Nephron progenitor cell (in vitro differentiated cells): ENCODE measurements at regions not wholly inside any gene's neighbourhood (a gene's known extent, or its start where the extent isn't known, plus 50 kb on each side); places are given as distances from the start of the nearest gene placed in this dataset.

ENCODE experiments used
- DNase-seq: peaks from one replicate; pipeline ENCODE4 v3.0.0; 2021
- H3K27ac Mint-ChIP-seq: 2 replicates; pipeline ENCODE4 v1.8.0; 2021; ENCODE audit warnings: mild to moderate bottlenecking, moderate library complexity, mixed read lengths
- H3K27me3 Mint-ChIP-seq: 2 replicates; pipeline ENCODE4 v1.8.0; 2021; ENCODE audit warnings: mild to moderate bottlenecking, low read depth, mixed read lengths; ENCODE audit not compliant: poor library complexity
- H3K36me3 Mint-ChIP-seq: 2 replicates; pipeline ENCODE4 v1.8.0; 2021; ENCODE audit warnings: low read depth, mixed read lengths
- H3K4me1 Mint-ChIP-seq: 2 replicates; pipeline ENCODE4 v1.8.0; 2021; ENCODE audit warnings: mixed read lengths
- H3K4me3 Mint-ChIP-seq: 2 replicates; pipeline ENCODE4 v1.8.0; 2021; ENCODE audit warnings: mild to moderate bottlenecking, moderate library complexity, mixed read lengths
- H3K9me3 Mint-ChIP-seq: 2 replicates; pipeline ENCODE4 v1.8.0; 2021; ENCODE audit warnings: mild to moderate bottlenecking, moderate library complexity, mixed read lengths
- CTCF ChIP-seq: fragments of 200-600 bp; sonication (generic); IDR thresholded peaks from 2 replicates; pipeline ENCODE4 v1.5.0; 2021; ENCODE audit warnings: antibody characterized with exemption

GRCh38 chr5:175253597-175253996 lies 190.4 kb downstream of the DRD1 start:
- TF ChIP-seq CTCF: no peak
- Mint-ChIP-seq H3K4me1 (peaks cover 4% of the 10 kb centered on the region), H3K27ac (no peak overlapping the region), H3K4me3 (no peak overlapping the region), H3K27me3 (peaks cover 21% of the 10 kb centered on the region), H3K36me3 (no peaks in the 10 kb centered on the region), H3K9me3 (no peaks in the 10 kb centered on the region)
- no peak for DNase-seq

GRCh38 chr5:175252234-175252805 lies 191.7 kb downstream of the DRD1 start:
- DNase-seq: no peak
- Mint-ChIP-seq H3K9me3 (no peaks in the 10 kb centered on the region), H3K27me3 (peaks cover 30% of the 10 kb centered on the region), H3K36me3 (no peaks in the 10 kb centered on the region), H3K4me3 (no peak overlapping the region), H3K4me1 (peaks cover 3% of the 10 kb centered on the region), H3K27ac (no peak overlapping the region)
- no peak for TF ChIP-seq CTCF

GRCh38 chr5:175250426-175250825 lies 193.6 kb downstream of the DRD1 start:
- no peak overlapping the region for H3K27ac Mint-ChIP-seq
- TF ChIP-seq CTCF: no peak
- H3K27me3 Mint-ChIP-seq: peaks cover 41% of the 10 kb centered on the region
- no peaks in the 10 kb centered on the region for H3K36me3 Mint-ChIP-seq
- H3K9me3 Mint-ChIP-seq: no peaks in the 10 kb centered on the region
- H3K4me1 Mint-ChIP-seq: no peaks in the 10 kb centered on the region
- no peak for DNase-seq
- H3K4me3 Mint-ChIP-seq: no peak overlapping the region

GRCh38 chr5:175248416-175248905 lies 195.5 kb downstream of the DRD1 start:
- Mint-ChIP-seq H3K9me3 (no peaks in the 10 kb centered on the region), H3K4me1 (no peaks in the 10 kb centered on the region), H3K27ac (no peak overlapping the region), H3K36me3 (no peaks in the 10 kb centered on the region), H3K27me3 (peaks cover 37% of the 10 kb centered on the region), H3K4me3 (no peak overlapping the region)
- no peak for TF ChIP-seq CTCF
- no peak for DNase-seq

GRCh38 chr5:175246889-175247520 lies 197.0 kb downstream of the DRD1 start:
- Mint-ChIP-seq H3K27ac (no peak overlapping the region), H3K36me3 (no peaks in the 10 kb centered on the region), H3K27me3 (peaks cover 32% of the 10 kb centered on the region), H3K9me3 (no peaks in the 10 kb centered on the region), H3K4me1 (no peaks in the 10 kb centered on the region), H3K4me3 (no peak overlapping the region)
- TF ChIP-seq CTCF: no peak
- no peak for DNase-seq
